Skeletal muscle tissue (tissue), 3 donors: ENCODE measurements at regions not wholly inside any gene's neighbourhood (a gene's known extent, or its start where the extent isn't known, plus 50 kb on each side); places are given as distances from the start of the nearest gene placed in this dataset.

Source experiments
- H3K27ac ChIP-seq: one replicate; pipeline ENCODE4 v1.7.0; 2013; ENCODE audit warnings: mild to moderate bottlenecking, low read depth, low read length, inconsistent platforms
- H3K27me3 ChIP-seq, 3 donors: one replicate each; pipeline ENCODE4 v1.7.0; 2013; ENCODE audit warnings: low read length in 3 of 3; ENCODE audit not compliant: control insufficient read depth in 3 of 3, insufficient read depth in 3 of 3
- H3K36me3 ChIP-seq, 3 donors: one replicate each; pipeline ENCODE4 v1.7.0; 2013; ENCODE audit warnings: low read length in 3 of 3; ENCODE audit not compliant: control insufficient read depth in 3 of 3, insufficient read depth in 3 of 3
- H3K4me1 ChIP-seq, 3 donors: one replicate each; pipeline ENCODE4 v1.7.0; 2013; ENCODE audit warnings: low read length in 3 of 3, mild to moderate bottlenecking in 3 of 3; ENCODE audit not compliant: control insufficient read depth in 3 of 3, insufficient read depth in 3 of 3
- H3K4me3 ChIP-seq, 3 donors: one replicate each; pipeline ENCODE4 v1.7.0; 2013; ENCODE audit warnings: low read length in 3 of 3
- H3K9ac ChIP-seq, 3 donors: one replicate each; pipeline ENCODE4 v1.7.0; 2013; ENCODE audit warnings: low read length in 3 of 3, mild to moderate bottlenecking in 3 of 3, moderate library complexity in 2 of 3, low read depth in 1 of 3
- H3K9me3 ChIP-seq, 3 donors: one replicate each; pipeline ENCODE4 v1.7.0; 2013; ENCODE audit warnings: low read length in 3 of 3; ENCODE audit not compliant: control insufficient read depth in 3 of 3
- donor health status: Osteomylitis.

- Histone ChIP-seq H3K36me3 (no peaks in the 10 kb centered on the region), H3K4me3 (no peak overlapping the region), H3K4me1 (peaks cover 0 to 5% (median 0%) of the 10 kb centered on the region in 3 donors), H3K27ac (no peak overlapping the region), H3K9me3 (no peaks in the 10 kb centered on the region), H3K27me3 (peaks cover 0 to 11% (median 2%) of the 10 kb centered on the region in 3 donors), H3K9ac (no peak overlapping the region)
Observed at GRCh38 chr2:128623776-128624761, 305.4 kb upstream of the HS6ST1 start.

GRCh38 chr2:128624956-128625355, 306.3 kb upstream of the HS6ST1 start:
- H3K9ac ChIP-seq = no peak overlapping the region
- no peaks in the 10 kb centered on the region for H3K9me3 ChIP-seq
- no peak overlapping the region for H3K27ac ChIP-seq
- H3K27me3 ChIP-seq = peaks cover 0 to 11% (median 2%) of the 10 kb centered on the region in 3 donors
- H3K36me3 ChIP-seq = no peaks in the 10 kb centered on the region
- peaks cover 0 to 5% (median 0%) of the 10 kb centered on the region in 3 donors for H3K4me1 ChIP-seq
- H3K4me3 ChIP-seq = no peak overlapping the region

- peaks cover 0 to 11% (median 2%) of the 10 kb centered on the region in 3 donors for H3K27me3 ChIP-seq
- no peaks in the 10 kb centered on the region for H3K36me3 ChIP-seq
- H3K27ac ChIP-seq = no peak overlapping the region
- no peak overlapping the region for H3K9ac ChIP-seq
- no peaks in the 10 kb centered on the region for H3K9me3 ChIP-seq
- peaks cover 0 to 5% (median 0%) of the 10 kb centered on the region in 3 donors for H3K4me1 ChIP-seq
- no peak overlapping the region for H3K4me3 ChIP-seq
Observed at GRCh38 chr2:128625421-128625820, 306.8 kb upstream of the HS6ST1 start.

GRCh38 chr2:128625963-128626759, 307.5 kb upstream of the HS6ST1 start:
- Histone ChIP-seq H3K27ac (no peak overlapping the region), H3K9me3 (no peaks in the 10 kb centered on the region), H3K36me3 (no peaks in the 10 kb centered on the region), H3K4me1 (peaks cover 0 to 5% (median 0%) of the 10 kb centered on the region in 3 donors), H3K27me3 (peaks cover 0 to 11% (median 2%) of the 10 kb centered on the region in 3 donors), H3K4me3 (no peak overlapping the region), H3K9ac (no peak overlapping the region)

GRCh38 chr2:128626760-128627511, 308.3 kb upstream of the HS6ST1 start:
- Histone ChIP-seq H3K27me3 (peaks cover 0 to 11% (median 2%) of the 10 kb centered on the region in 3 donors), H3K36me3 (no peaks in the 10 kb centered on the region), H3K4me3 (no peak overlapping the region), H3K4me1 (peaks cover 0 to 5% (median 0%) of the 10 kb centered on the region in 3 donors), H3K9me3 (no peaks in the 10 kb centered on the region), H3K9ac (no peak overlapping the region), H3K27ac (no peak overlapping the region)

GRCh38 chr2:128628206-128628605, 309.5 kb upstream of the HS6ST1 start:
- peaks cover 0 to 5% (median 0%) of the 10 kb centered on the region in 3 donors for H3K4me1 ChIP-seq
- H3K9me3 ChIP-seq = no peaks in the 10 kb centered on the region
- no peaks in the 10 kb centered on the region for H3K36me3 ChIP-seq
- H3K27ac ChIP-seq = no peak overlapping the region
- H3K27me3 ChIP-seq = peaks cover 0 to 11% (median 2%) of the 10 kb centered on the region in 3 donors
- H3K9ac ChIP-seq = no peak overlapping the region
- no peak overlapping the region for H3K4me3 ChIP-seq

GRCh38 chr2:128628996-128629395, 310.3 kb upstream of the HS6ST1 start:
- H3K36me3 ChIP-seq = no peaks in the 10 kb centered on the region
- peaks cover 0 to 11% (median 2%) of the 10 kb centered on the region in 3 donors for H3K27me3 ChIP-seq
- no peaks in the 10 kb centered on the region for H3K9me3 ChIP-seq
- peaks cover 0 to 2% (median 0%) of the 10 kb centered on the region in 3 donors for H3K4me1 ChIP-seq
- no peak overlapping the region for H3K9ac ChIP-seq
- no peak overlapping the region for H3K4me3 ChIP-seq
- no peak overlapping the region for H3K27ac ChIP-seq

GRCh38 chr2:128630974-128631697, 312.5 kb upstream of the HS6ST1 start:
- Histone ChIP-seq H3K36me3 (no peaks in the 10 kb centered on the region), H3K27ac (no peak overlapping the region), H3K27me3 (peaks cover 0 to 9% (median 2%) of the 10 kb centered on the region in 3 donors), H3K4me3 (no peak overlapping the region), H3K9ac (no peak overlapping the region), H3K4me1 (no peaks in the 10 kb centered on the region), H3K9me3 (no peaks in the 10 kb centered on the region)
